ENCODE measurements at regions not wholly inside any gene's neighbourhood (a gene's known extent, or its start where the extent isn't known, plus 50 kb on each side); places are given as distances from the start of the nearest gene placed in this dataset.

DNA sequence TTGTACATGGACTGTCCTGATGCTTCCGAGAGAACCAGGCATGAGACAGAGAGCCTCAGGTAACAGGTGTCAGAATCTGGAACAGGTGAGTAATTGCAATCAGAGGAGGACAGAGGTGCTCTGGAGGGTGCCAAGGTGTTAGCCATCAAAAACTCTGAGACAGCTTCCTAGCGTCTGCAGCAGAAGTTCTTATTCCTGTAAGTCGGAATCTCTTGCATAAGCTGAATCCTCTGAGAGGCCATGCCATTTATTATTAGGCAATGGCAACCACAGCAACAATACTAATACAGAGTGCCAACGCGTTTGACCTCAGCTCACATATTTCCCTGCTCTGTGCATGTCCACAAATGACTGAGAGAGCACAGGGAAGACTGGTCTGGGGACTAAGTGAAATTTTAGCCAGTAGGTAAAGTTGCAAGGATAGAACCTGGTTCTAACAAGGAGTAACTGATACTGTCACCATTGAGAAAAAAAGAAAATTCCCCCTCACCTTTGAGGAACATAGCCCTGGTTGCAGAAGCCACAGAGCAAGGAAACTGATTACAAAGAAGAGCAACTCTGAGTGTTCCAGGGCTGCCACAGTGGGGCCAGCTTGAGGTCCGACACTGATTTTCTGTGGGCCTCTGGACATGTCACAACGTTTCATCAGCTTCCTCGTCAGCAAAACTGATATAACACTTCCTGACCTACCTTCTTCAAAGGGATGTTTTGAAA lies 55.1 kb upstream of the ACSL3 start:
- H3K4me1 ChIP-seq (ENCODE audit: control insufficient read depth, extremely low read depth, insufficient read depth, low read length), result no peaks in the 10 kb centered on the region
- no TSS peak for BruUV-seq (replicated peaks)
- no peak for TF ChIP-seq POLR2AphosphoS5 (IDR thresholded peaks at IDR 0.05; ENCODE audit: insufficient read depth, low read depth, low read length)
- TF ChIP-seq FOS (IDR thresholded peaks at IDR 0.05; ENCODE audit: borderline replicate concordance, insufficient read depth, low read length), result no peak
- TF ChIP-seq EZH2 (IDR thresholded peaks at IDR 0.05; ENCODE audit: borderline replicate concordance, low read depth, low read length, severe bottlenecking), result no peak
- TF ChIP-seq, protein P1, sequence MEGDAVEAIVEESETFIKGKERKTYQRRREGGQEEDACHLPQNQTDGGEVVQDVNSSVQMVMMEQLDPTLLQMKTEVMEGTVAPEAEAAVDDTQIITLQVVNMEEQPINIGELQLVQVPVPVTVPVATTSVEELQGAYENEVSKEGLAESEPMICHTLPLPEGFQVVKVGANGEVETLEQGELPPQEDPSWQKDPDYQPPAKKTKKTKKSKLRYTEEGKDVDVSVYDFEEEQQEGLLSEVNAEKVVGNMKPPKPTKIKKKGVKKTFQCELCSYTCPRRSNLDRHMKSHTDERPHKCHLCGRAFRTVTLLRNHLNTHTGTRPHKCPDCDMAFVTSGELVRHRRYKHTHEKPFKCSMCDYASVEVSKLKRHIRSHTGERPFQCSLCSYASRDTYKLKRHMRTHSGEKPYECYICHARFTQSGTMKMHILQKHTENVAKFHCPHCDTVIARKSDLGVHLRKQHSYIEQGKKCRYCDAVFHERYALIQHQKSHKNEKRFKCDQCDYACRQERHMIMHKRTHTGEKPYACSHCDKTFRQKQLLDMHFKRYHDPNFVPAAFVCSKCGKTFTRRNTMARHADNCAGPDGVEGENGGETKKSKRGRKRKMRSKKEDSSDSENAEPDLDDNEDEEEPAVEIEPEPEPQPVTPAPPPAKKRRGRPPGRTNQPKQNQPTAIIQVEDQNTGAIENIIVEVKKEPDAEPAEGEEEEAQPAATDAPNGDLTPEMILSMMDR (IDR thresholded peaks at IDR 0.05; ENCODE audit: extremely low read depth in 1 of 2, insufficient read depth in 1 of 2, low read depth in 1 of 2, low read length in 2 of 2), result no peak
- no peak for TF ChIP-seq JUN (IDR thresholded peaks at IDR 0.05; ENCODE audit: borderline replicate concordance, insufficient read depth, insufficient read length, low read depth)
- no peak for TF ChIP-seq MYC (IDR thresholded peaks at IDR 0.05; ENCODE audit: low read depth, low read length)
- no peak for TF ChIP-seq POLR2A (IDR thresholded peaks at IDR 0.05; ENCODE audit: low read depth, low read length)
- no peak for TF ChIP-seq GATA2 (IDR thresholded peaks at IDR 0.05; ENCODE audit: insufficient read depth, insufficient read length, low read depth, low read length)
- TF ChIP-seq, protein P2, sequence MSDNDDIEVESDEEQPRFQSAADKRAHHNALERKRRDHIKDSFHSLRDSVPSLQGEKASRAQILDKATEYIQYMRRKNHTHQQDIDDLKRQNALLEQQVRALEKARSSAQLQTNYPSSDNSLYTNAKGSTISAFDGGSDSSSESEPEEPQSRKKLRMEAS (IDR thresholded peaks at IDR 0.05; ENCODE audit: insufficient read depth, insufficient read length), result no peak
- H3K4me2 ChIP-seq (ENCODE audit: insufficient read depth, low read length), result no peak overlapping the region
- intact Hi-C loops (cut with micrococcal nuclease) (no loop called here), dilution Hi-C loops (cut with MboI; ENCODE audit: extremely low pct_ligation_motif_present, low sequenced_read_pairs) (no loop called here)
- no peak for DNase-seq (ENCODE audit: low read depth, low spot score)
- no peaks in the 10 kb centered on the region for H3K9me1 ChIP-seq (replicated peaks; ENCODE audit: control insufficient read depth, extremely low read depth, insufficient read depth, low read length)
- H3K79me2 ChIP-seq (ENCODE audit: control insufficient read depth, insufficient read depth, low read length), result no peaks in the 10 kb centered on the region
- no peaks in the 10 kb centered on the region for H3K27me3 ChIP-seq (ENCODE audit: control insufficient read depth in 2 of 2, insufficient read depth in 2 of 2, low read length in 2 of 2)
- H4K20me1 ChIP-seq (replicated peaks; ENCODE audit: control insufficient read depth, extremely low read depth, insufficient read depth, low read length), result no peaks in the 10 kb centered on the region
- H3K9ac ChIP-seq (replicated peaks; ENCODE audit: extremely low read depth, insufficient read depth, low read length), result no peak overlapping the region
- H3K4me3 ChIP-seq (replicated peaks in 1 of 3; ENCODE audit: insufficient read depth in 1 of 3, low read depth in 1 of 3, low read length in 3 of 3), result no peak overlapping the region
- no peaks in the 10 kb centered on the region for H3K36me3 ChIP-seq (ENCODE audit: control insufficient read depth in 2 of 2, extremely low read depth in 1 of 2, insufficient read depth in 2 of 2, low read length in 2 of 2)
- no peak overlapping the region for H2AFZ ChIP-seq (ENCODE audit: low read depth, low read length)
- H3K27ac ChIP-seq (ENCODE audit: insufficient read depth, low read depth, low read length), result no peak overlapping the region
- H3K9me3 ChIP-seq (replicated peaks; ENCODE audit: control insufficient read depth, insufficient read depth, low read length), result no peaks in the 10 kb centered on the region
- ChIA-PET CTCF (interaction anchor here (0.7 to 1.2 kb wide), 2 partner anchors 11 to 45 kb away, joined by 4 read pairs; no protein-coding TSS in a partner anchor), POLR2A (no interaction called here)
- FAIRE-seq, result no peak

Measured in endothelial cell of umbilical vein (primary cell).